ENCODE measurements at regions not wholly inside any gene's neighbourhood (a gene's known extent, or its start where the extent isn't known, plus 50 kb on each side); places are given as distances from the start of the nearest gene placed in this dataset.

DNA sequence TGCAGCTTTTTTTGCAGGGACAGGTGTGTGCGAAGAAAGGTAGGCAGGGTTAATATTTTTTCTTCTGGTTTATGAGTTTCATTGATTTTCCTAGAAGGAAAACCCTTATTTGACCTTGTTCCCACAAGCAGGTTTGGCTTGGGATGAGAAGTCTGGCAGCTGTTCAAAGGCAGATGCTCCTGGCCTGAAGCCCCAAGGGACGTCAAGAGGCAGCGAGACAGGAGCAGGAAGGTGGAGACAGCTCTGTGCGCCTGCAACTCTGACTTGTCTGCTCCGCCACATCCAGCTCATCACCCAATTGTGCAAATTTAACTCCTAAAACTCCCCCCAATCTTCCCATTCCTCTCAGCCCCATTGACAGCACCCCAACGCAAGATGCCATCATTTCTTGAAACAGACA, 136.8 kb upstream of the XYLT1 start:
- CTCF ChIA-PET: interaction anchor here (1.3 kb wide), 1 partner anchor 130 kb away, joined by 3 read pairs; no protein-coding TSS in a partner anchor
- H3K27me3 ChIP-seq (ENCODE audit: control insufficient read depth, insufficient read depth, low read length): 0 out of 2 replicates have a peak, but pooled peaks cover 1% of the 10 kb centered on the region
- H3K36me3 ChIP-seq (ENCODE audit: control insufficient read depth, insufficient read depth, low read length): no peaks in the 10 kb centered on the region

DNA sequence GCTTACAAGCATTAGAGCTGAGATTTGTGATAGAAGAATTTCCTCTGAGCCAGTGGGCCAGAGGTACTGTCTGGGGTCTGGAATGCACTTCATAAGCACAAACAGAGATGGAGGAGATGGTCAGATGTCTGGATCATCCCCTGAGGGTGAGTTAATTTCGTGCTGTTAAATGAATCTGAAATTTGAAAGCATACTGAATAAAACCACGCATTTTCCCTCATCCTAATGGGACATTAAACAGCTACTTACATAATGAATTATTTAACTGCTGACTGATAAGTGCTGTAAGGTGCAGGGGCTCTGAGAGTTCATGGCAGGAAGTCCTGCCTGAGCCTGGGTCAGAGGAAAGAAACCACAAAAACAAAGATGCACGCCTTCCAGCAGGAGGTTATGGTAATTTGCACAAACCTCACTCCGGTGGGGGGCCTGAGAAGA, 136.3 kb upstream of the XYLT1 start:
- TF ChIP-seq, protein P1, sequence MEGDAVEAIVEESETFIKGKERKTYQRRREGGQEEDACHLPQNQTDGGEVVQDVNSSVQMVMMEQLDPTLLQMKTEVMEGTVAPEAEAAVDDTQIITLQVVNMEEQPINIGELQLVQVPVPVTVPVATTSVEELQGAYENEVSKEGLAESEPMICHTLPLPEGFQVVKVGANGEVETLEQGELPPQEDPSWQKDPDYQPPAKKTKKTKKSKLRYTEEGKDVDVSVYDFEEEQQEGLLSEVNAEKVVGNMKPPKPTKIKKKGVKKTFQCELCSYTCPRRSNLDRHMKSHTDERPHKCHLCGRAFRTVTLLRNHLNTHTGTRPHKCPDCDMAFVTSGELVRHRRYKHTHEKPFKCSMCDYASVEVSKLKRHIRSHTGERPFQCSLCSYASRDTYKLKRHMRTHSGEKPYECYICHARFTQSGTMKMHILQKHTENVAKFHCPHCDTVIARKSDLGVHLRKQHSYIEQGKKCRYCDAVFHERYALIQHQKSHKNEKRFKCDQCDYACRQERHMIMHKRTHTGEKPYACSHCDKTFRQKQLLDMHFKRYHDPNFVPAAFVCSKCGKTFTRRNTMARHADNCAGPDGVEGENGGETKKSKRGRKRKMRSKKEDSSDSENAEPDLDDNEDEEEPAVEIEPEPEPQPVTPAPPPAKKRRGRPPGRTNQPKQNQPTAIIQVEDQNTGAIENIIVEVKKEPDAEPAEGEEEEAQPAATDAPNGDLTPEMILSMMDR (IDR thresholded peaks at IDR 0.05; ENCODE audit: insufficient read depth, low read depth, low read length): no peak
- Histone ChIP-seq H3K4me3 (ENCODE audit: low read depth, low read length) (no peak overlapping the region), H3K27me3 (ENCODE audit: control insufficient read depth, insufficient read depth, low read length) (0 out of 2 replicates have a peak, but pooled peaks cover 1% of the 10 kb centered on the region), H3K36me3 (ENCODE audit: control insufficient read depth, insufficient read depth, low read length) (no peaks in the 10 kb centered on the region)
- DNase-seq (ENCODE audit: low read depth): no peak
- ChIA-PET CTCF (interaction anchor here (1.1 to 1.3 kb wide), 2 partner anchors 28 to 129 kb away, joined by 3 read pairs; no protein-coding TSS in a partner anchor), POLR2A (no interaction called here)

More for the DNA sequence above, 136.8 kb upstream of the XYLT1 start:
- no peak for DNase-seq (ENCODE audit: low read depth)
- POLR2A ChIA-PET: no interaction called here
- TF ChIP-seq, protein P1 (IDR thresholded peaks at IDR 0.05; ENCODE audit: insufficient read depth, low read depth, low read length): no peak
- no peak overlapping the region for H3K4me3 ChIP-seq (ENCODE audit: low read depth, low read length)

DNA sequence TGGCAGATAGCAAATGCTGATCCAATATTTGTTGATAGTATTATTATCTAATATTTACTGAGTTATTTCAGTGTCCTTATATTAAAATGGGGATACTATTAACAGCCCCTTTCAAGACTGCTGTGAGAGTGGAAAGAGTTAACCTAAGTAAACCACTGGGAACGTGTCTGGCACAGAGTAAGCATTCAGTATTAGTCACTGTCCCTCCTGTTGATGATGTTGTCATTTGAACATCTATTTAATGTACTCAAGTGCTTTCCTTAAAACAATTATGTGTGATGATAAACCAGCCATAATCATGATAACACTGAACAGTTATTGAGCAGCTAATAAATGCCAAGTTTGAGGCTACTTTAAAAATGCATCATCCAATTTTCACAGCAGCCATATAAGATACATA, 135.7 kb upstream of the XYLT1 start:
- H3K4me3 ChIP-seq (ENCODE audit: low read depth, low read length): no peak overlapping the region
- H3K27me3 ChIP-seq (ENCODE audit: control insufficient read depth, insufficient read depth, low read length): 0 out of 2 replicates have a peak, but pooled peaks cover 1% of the 10 kb centered on the region
- no peaks in the 10 kb centered on the region for H3K36me3 ChIP-seq (ENCODE audit: control insufficient read depth, insufficient read depth, low read length)
- DNase-seq (ENCODE audit: low read depth): no peak
- ChIA-PET POLR2A (no interaction called here), CTCF (interaction anchor here (1.1 to 1.3 kb wide), 2 partner anchors 28 to 129 kb away, joined by 3 read pairs; no protein-coding TSS in a partner anchor)
- TF ChIP-seq, protein P1 (IDR thresholded peaks at IDR 0.05; ENCODE audit: insufficient read depth, low read depth, low read length): no peak

DNA sequence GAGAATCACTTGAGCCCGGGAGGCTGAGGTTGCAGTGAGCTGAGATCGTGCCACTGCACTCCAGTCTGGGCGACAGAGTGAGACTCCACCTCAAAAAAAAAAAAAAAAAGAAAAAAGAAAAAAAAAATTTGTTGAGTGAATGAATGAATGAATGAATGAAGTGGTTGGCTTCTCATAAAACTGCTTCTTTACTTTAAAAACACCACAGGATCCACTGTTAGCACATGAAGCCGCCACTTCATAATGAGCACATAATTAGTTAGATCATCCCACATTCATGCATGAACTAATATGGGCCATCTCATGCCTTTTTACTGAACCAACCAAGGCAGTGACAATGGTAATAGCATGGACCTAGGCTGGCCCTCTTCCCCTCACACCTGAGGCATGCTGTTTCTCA, 135.0 kb upstream of the XYLT1 start:
- no peaks in the 10 kb centered on the region for H3K36me3 ChIP-seq (ENCODE audit: control insufficient read depth, insufficient read depth, low read length)
- DNase-seq (ENCODE audit: low read depth): no peak
- H3K4me3 ChIP-seq (ENCODE audit: low read depth, low read length): no peak overlapping the region
- H3K27me3 ChIP-seq (ENCODE audit: control insufficient read depth, insufficient read depth, low read length): 0 out of 2 replicates have a peak, but pooled peaks cover 1% of the 10 kb centered on the region
- TF ChIP-seq, protein P1 (IDR thresholded peaks at IDR 0.05; ENCODE audit: insufficient read depth, low read depth, low read length): no peak
- ChIA-PET CTCF (no interaction called here), POLR2A (no interaction called here)

DNA sequence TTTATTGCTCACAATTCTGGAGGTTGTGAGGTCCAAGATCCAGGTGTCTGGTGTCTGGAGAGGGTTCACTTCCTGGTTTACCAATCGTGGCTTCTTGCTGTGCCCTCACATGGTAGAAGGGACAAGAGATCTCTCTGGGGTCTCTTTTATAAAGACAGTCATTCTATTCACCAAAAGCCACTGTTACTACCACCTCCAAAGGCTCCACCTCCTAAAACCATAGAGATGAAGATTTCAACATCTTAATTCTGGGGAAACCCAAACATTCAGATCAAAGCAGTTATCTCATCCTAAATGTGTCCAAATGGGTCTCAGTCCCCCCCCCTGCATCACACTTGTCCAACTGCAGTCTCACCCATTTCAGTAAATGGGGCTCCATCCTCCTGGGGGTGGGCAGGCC, 132.9 kb upstream of the XYLT1 start:
- ChIA-PET CTCF (interaction anchor here (1.7 kb wide), 1 partner anchor 28 kb away, joined by 3 read pairs; no protein-coding TSS in a partner anchor), POLR2A (interaction anchor here (0.7 kb wide), 1 partner anchor 414 kb away, joined by 9 read pairs; no protein-coding TSS in a partner anchor)
- Histone ChIP-seq H3K36me3 (ENCODE audit: control insufficient read depth, insufficient read depth, low read length) (no peaks in the 10 kb centered on the region), H3K27me3 (ENCODE audit: control insufficient read depth, insufficient read depth, low read length) (no peaks in the 10 kb centered on the region), H3K4me3 (ENCODE audit: low read depth, low read length) (no peak overlapping the region)
- DNase-seq (ENCODE audit: low read depth): no peak
- TF ChIP-seq, protein P1 (IDR thresholded peaks at IDR 0.05; ENCODE audit: insufficient read depth, low read depth, low read length): no peak
